ENCODE measurements at regions not wholly inside any gene's neighbourhood (a gene's known extent, or its start where the extent isn't known, plus 50 kb on each side); places are given as distances from the start of the nearest gene placed in this dataset.

DNA sequence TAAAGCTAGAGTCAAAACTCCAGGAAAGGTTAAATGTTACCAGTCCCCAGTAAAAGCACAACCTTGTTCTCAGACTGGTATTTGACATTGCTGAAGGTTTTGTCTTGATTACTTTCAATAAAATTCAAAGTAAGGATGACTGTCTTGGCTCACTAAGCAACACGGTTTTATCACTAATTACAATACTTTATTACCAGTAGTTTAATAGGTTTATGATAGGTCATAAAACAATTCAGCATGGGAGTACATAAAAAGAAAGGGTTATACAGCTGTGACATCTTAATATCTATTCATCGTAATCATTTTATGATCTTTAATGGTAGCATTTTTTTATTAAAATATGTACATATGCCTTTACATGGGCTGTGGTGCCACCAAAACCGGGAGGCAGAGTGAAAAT, 370.7 kb upstream of the IRX2 start:
- H3K4me1 ChIP-seq (ENCODE audit: control insufficient read depth in 3 of 3, insufficient read depth in 2 of 3, low read depth in 1 of 3, low read length in 2 of 3) = peaks cover 0 to 12% (median 0%) of the 10 kb centered on the region in 3 donors
- no peak overlapping the region for H3K4me3 ChIP-seq (ENCODE audit: low read depth in 1 of 3, low read length in 3 of 3)
- peaks cover 6 to 35% (median 11%) of the 10 kb centered on the region in 3 donors for H3K27me3 ChIP-seq (ENCODE audit: control insufficient read depth in 3 of 3, insufficient read depth in 3 of 3, low read length in 3 of 3)
- no peak overlapping the region for H3K27ac ChIP-seq (ENCODE audit: low read depth in 1 of 3, low read length in 2 of 3)
- no peaks in the 10 kb centered on the region for H3K36me3 ChIP-seq (ENCODE audit: control insufficient read depth in 3 of 3, insufficient read depth in 2 of 3, low read depth in 1 of 3, low read length in 3 of 3)
- no peaks in the 10 kb centered on the region for H3K9me3 ChIP-seq (ENCODE audit: control insufficient read depth in 2 of 2, insufficient read depth in 1 of 2, low read depth in 1 of 2, low read length in 1 of 2)
- peak; percentile 23 for FAIRE-seq
- peak; percentile 48 to 71 for DNase-seq
- WGBS, 3 donors = 8 to 23% (median 11%) methylated on average over 3 of the region's 3 CpGs

DNA sequence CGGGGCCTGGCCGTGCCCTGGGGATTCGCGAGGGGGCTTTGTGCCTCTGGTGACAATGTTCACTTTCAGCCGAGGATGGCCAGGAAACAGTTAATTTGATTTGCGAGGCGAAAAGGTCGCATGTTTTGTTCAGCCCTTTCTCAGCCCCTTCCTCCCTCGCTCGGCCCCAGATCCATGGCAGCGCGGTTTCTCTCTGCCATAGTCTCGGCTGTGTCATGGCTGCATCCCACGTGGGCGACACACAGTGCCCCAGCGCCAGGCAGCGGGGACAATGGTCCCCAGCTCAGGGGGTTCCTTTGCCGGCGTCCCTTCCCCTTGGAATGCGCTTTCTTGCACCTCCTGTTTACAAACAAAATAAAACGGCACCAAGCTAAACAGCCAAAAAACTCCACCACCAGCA, 370.3 kb upstream of the IRX2 start:
- peaks cover 6 to 39% (median 13%) of the 10 kb centered on the region in 3 donors for H3K27me3 ChIP-seq (ENCODE audit: control insufficient read depth in 3 of 3, insufficient read depth in 3 of 3, low read length in 3 of 3)
- no peaks in the 10 kb centered on the region for H3K36me3 ChIP-seq (ENCODE audit: control insufficient read depth in 3 of 3, insufficient read depth in 2 of 3, low read depth in 1 of 3, low read length in 3 of 3)
- no peaks in the 10 kb centered on the region for H3K9me3 ChIP-seq (ENCODE audit: control insufficient read depth in 2 of 2, insufficient read depth in 1 of 2, low read depth in 1 of 2, low read length in 1 of 2)
- 6 to 7% (median 7%) methylated on average over 21 of the region's 21 CpGs for WGBS, 3 donors
- FAIRE-seq (no peak), DNase-seq (peak in 1 of 2 donors; percentile 5)
- no peak overlapping the region for H3K27ac ChIP-seq (ENCODE audit: low read depth in 1 of 3, low read length in 2 of 3)
- H3K4me1 ChIP-seq (ENCODE audit: control insufficient read depth in 3 of 3, insufficient read depth in 2 of 3, low read depth in 1 of 3, low read length in 2 of 3) = peaks cover 0 to 12% (median 0%) of the 10 kb centered on the region in 3 donors
- no peak overlapping the region for H3K4me3 ChIP-seq (ENCODE audit: low read depth in 1 of 3, low read length in 3 of 3)

DNA sequence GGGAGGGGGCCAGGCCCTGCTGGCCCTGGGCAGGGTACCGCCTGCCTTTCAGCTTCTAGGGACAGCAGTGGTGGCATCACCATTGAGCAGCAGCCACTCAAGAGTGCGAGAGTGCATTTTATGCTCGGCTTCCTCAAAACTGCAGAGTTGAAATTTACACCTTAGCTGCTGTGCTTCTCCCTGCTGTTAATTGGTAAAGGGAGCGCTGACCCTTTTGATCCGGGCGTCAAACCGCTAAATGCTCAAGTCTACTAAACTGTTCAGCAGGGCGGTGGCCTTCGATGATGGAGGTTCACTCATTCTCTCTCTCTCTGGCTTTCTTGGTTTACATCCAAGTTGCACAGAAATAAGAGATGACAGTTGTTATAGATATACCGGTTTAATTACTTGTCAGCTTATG, 368.6 kb upstream of the IRX2 start:
- no peaks in the 10 kb centered on the region for H3K36me3 ChIP-seq (ENCODE audit: control insufficient read depth in 3 of 3, insufficient read depth in 2 of 3, low read depth in 1 of 3, low read length in 3 of 3)
- FAIRE-seq = no peak
- no peak overlapping the region for H3K4me3 ChIP-seq (ENCODE audit: low read depth in 1 of 3, low read length in 3 of 3)
- H3K4me1 ChIP-seq (ENCODE audit: control insufficient read depth in 3 of 3, insufficient read depth in 2 of 3, low read depth in 1 of 3, low read length in 2 of 3) = peaks cover 0 to 12% (median 0%) of the 10 kb centered on the region in 3 donors
- DNase-seq = no peak
- 51 to 65% (median 56%) methylated on average over 10 of the region's 10 CpGs for WGBS, 3 donors
- no peak overlapping the region for H3K27ac ChIP-seq (ENCODE audit: low read depth in 1 of 3, low read length in 2 of 3)
- no peaks in the 10 kb centered on the region for H3K9me3 ChIP-seq (ENCODE audit: control insufficient read depth in 2 of 2, insufficient read depth in 1 of 2, low read depth in 1 of 2, low read length in 1 of 2)
- peaks cover 4 to 51% (median 17%) of the 10 kb centered on the region in 3 donors for H3K27me3 ChIP-seq (ENCODE audit: control insufficient read depth in 3 of 3, insufficient read depth in 3 of 3, low read length in 3 of 3)

DNA sequence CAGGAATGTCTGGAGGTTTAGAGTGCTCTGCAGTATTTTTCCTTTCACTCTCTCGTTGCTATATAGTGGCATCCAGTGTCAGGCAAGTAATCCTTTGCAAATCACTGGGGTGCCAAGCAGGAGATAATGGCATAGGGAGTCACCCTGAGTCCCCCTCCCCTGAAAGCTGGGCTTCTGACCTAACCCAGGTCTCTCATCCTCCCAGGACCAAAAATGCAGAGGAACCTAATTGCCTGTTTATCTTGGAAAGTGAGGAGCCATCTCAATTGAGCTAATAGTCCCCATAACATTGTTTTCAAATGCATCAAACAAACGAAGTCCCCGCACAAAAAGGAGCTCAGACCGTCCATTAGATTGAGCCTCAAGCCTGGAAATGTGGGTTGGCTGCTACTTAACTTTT, 368.0 kb upstream of the IRX2 start:
- WGBS, 3 donors = 29 to 32% (median 30%) methylated on average over 4 of the region's 4 CpGs
- Histone ChIP-seq H3K4me1 (ENCODE audit: control insufficient read depth in 3 of 3, insufficient read depth in 2 of 3, low read depth in 1 of 3, low read length in 2 of 3) (peaks cover 0 to 12% (median 0%) of the 10 kb centered on the region in 3 donors), H3K27me3 (ENCODE audit: control insufficient read depth in 3 of 3, insufficient read depth in 3 of 3, low read length in 3 of 3) (peaks cover 4 to 48% (median 18%) of the 10 kb centered on the region in 3 donors), H3K4me3 (ENCODE audit: low read depth in 1 of 3, low read length in 3 of 3) (no peak overlapping the region), H3K9me3 (ENCODE audit: control insufficient read depth in 2 of 2, insufficient read depth in 1 of 2, low read depth in 1 of 2, low read length in 1 of 2) (no peaks in the 10 kb centered on the region), H3K36me3 (ENCODE audit: control insufficient read depth in 3 of 3, insufficient read depth in 2 of 3, low read depth in 1 of 3, low read length in 3 of 3) (no peaks in the 10 kb centered on the region), H3K27ac (ENCODE audit: low read depth in 1 of 3, low read length in 2 of 3) (no peak overlapping the region)
- no peak for DNase-seq
- FAIRE-seq = no peak

DNA sequence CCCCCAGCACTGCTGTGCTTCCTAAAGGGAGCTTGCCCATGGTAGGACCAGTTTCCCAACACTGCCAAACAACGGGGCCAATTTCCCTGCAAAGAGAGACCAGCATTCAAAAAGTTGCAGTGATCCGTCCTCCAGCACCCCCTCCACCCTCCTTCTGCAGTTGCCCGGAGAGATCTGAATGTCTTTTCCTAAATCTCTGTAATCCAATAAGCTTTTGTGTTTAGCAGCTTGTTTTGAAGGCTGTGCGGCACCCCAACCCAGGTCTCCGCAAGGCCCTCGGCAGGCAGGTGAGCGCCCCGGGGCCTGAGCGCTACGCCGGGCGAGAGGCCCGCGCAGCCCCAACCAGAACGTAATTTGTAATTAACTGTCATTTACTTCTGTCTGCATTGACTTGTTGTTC, 366.9 kb upstream of the IRX2 start:
- no peak for DNase-seq
- H3K4me1 ChIP-seq (ENCODE audit: control insufficient read depth in 3 of 3, insufficient read depth in 2 of 3, low read depth in 1 of 3, low read length in 2 of 3) = peaks cover 0 to 12% (median 0%) of the 10 kb centered on the region in 3 donors
- H3K36me3 ChIP-seq (ENCODE audit: control insufficient read depth in 3 of 3, insufficient read depth in 2 of 3, low read depth in 1 of 3, low read length in 3 of 3) = no peaks in the 10 kb centered on the region
- peaks cover 4 to 48% (median 21%) of the 10 kb centered on the region in 3 donors for H3K27me3 ChIP-seq (ENCODE audit: control insufficient read depth in 3 of 3, insufficient read depth in 3 of 3, low read length in 3 of 3)
- 45 to 73% (median 49%) methylated on average over 15 of the region's 15 CpGs for WGBS, 3 donors
- H3K4me3 ChIP-seq (ENCODE audit: low read depth in 1 of 3, low read length in 3 of 3) = no peak overlapping the region
- H3K27ac ChIP-seq (ENCODE audit: low read depth in 1 of 3, low read length in 2 of 3) = no peak overlapping the region
- no peaks in the 10 kb centered on the region for H3K9me3 ChIP-seq (ENCODE audit: control insufficient read depth in 2 of 2, insufficient read depth in 1 of 2, low read depth in 1 of 2, low read length in 1 of 2)
- no peak for FAIRE-seq

DNA sequence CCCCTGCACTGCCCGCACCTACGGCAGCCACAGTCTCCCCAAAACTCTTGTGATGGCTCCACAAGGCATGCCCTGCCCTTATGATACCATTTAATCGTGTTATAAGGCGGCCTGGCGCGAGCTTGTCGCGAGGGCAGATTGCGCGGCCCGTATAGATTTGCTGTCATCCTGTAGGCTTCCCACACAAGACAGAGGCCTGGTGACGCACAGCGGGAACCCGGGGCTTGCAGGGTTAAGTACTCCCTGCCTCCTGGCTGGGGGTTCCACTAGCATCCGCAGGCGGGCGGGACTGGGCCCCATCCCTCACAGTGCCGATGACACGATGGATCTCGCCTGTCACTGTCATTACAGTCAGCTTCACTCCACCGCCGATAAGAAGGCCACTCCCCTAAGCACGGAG, 364.9 kb upstream of the IRX2 start:
- FAIRE-seq (no peak), DNase-seq (no peak)
- Histone ChIP-seq H3K9me3 (ENCODE audit: control insufficient read depth in 2 of 2, insufficient read depth in 1 of 2, low read depth in 1 of 2, low read length in 1 of 2) (no peaks in the 10 kb centered on the region), H3K36me3 (ENCODE audit: control insufficient read depth in 3 of 3, insufficient read depth in 2 of 3, low read depth in 1 of 3, low read length in 3 of 3) (no peaks in the 10 kb centered on the region), H3K27me3 (ENCODE audit: control insufficient read depth in 3 of 3, insufficient read depth in 3 of 3, low read length in 3 of 3) (peaks cover 4 to 44% (median 20%) of the 10 kb centered on the region in 3 donors), H3K4me3 (ENCODE audit: low read depth in 1 of 3, low read length in 3 of 3) (no peak overlapping the region), H3K27ac (ENCODE audit: low read depth in 1 of 3, low read length in 2 of 3) (no peak overlapping the region), H3K4me1 (ENCODE audit: control insufficient read depth in 3 of 3, insufficient read depth in 2 of 3, low read depth in 1 of 3, low read length in 2 of 3) (peaks cover 0 to 4% (median 0%) of the 10 kb centered on the region in 3 donors)
- 14 to 25% (median 20%) methylated on average over 23 of the region's 23 CpGs for WGBS, 3 donors

DNA sequence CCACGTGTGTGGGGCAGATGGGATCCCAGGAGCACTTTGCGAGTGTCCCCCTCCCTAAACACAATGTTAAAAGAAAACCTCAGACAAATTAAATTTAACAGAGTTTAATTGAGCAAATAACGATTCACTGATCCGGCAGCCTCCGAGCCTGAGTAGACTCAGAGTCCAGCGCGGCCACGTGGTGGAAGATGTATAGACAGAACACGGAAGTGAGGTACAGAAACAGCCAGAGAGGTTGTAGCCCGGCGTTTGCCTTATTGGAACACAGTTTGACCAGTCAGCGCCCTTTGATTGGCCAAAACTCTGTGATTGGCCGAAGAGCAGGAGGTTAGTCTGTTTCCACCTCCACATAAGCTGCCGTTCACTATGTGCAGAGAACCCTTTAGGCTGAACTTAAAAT, 363.0 kb upstream of the IRX2 start:
- Histone ChIP-seq H3K36me3 (ENCODE audit: control insufficient read depth in 3 of 3, insufficient read depth in 2 of 3, low read depth in 1 of 3, low read length in 3 of 3) (no peaks in the 10 kb centered on the region), H3K4me3 (ENCODE audit: low read depth in 1 of 3, low read length in 3 of 3) (no peak overlapping the region), H3K27ac (ENCODE audit: low read depth in 1 of 3, low read length in 2 of 3) (no peak overlapping the region), H3K27me3 (ENCODE audit: control insufficient read depth in 3 of 3, insufficient read depth in 3 of 3, low read length in 3 of 3) (peaks cover 0 to 34% (median 17%) of the 10 kb centered on the region in 3 donors), H3K4me1 (ENCODE audit: control insufficient read depth in 3 of 3, insufficient read depth in 2 of 3, low read depth in 1 of 3, low read length in 2 of 3) (no peaks in the 10 kb centered on the region), H3K9me3 (ENCODE audit: control insufficient read depth in 2 of 2, insufficient read depth in 1 of 2, low read depth in 1 of 2, low read length in 1 of 2) (no peaks in the 10 kb centered on the region)
- DNase-seq (no peak), FAIRE-seq (no peak)
- 89 to 94% (median 93%) methylated on average over 14 of the region's 14 CpGs for WGBS, 3 donors

DNA sequence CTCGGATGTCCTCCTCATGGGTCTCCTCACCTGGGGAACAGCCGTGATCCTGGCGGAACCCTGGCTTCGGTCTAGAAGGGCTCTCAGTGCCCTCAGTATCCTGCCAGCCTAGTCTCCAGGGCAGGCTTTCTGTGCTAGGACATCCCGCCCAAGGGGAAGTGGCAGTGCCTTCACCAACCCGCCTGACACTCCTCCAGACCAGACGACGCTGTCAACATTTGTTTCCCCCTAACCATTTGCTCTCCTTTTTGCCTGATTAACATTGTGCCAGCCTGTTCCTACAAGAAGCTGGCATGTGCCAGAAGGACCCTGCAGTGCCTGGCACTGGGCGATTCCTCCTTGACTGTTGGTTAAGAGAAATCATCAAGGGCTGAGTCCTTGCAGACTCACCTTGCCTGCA, 358.9 kb upstream of the IRX2 start:
- peaks cover 0 to 19% (median 8%) of the 10 kb centered on the region in 3 donors for H3K27me3 ChIP-seq (ENCODE audit: control insufficient read depth in 3 of 3, insufficient read depth in 3 of 3, low read length in 3 of 3)
- H3K4me3 ChIP-seq (ENCODE audit: low read depth in 1 of 3, low read length in 3 of 3) = no peak overlapping the region
- FAIRE-seq (no peak), DNase-seq (no peak)
- H3K4me1 ChIP-seq (ENCODE audit: control insufficient read depth in 3 of 3, insufficient read depth in 2 of 3, low read depth in 1 of 3, low read length in 2 of 3) = no peaks in the 10 kb centered on the region
- no peaks in the 10 kb centered on the region for H3K9me3 ChIP-seq (ENCODE audit: control insufficient read depth in 2 of 2, insufficient read depth in 1 of 2, low read depth in 1 of 2, low read length in 1 of 2)
- no peak overlapping the region for H3K27ac ChIP-seq (ENCODE audit: low read depth in 1 of 3, low read length in 2 of 3)
- H3K36me3 ChIP-seq (ENCODE audit: control insufficient read depth in 3 of 3, insufficient read depth in 2 of 3, low read depth in 1 of 3, low read length in 3 of 3) = no peaks in the 10 kb centered on the region
- WGBS, 3 donors = 85 to 86% (median 86%) methylated on average over 9 of the region's 9 CpGs

DNA sequence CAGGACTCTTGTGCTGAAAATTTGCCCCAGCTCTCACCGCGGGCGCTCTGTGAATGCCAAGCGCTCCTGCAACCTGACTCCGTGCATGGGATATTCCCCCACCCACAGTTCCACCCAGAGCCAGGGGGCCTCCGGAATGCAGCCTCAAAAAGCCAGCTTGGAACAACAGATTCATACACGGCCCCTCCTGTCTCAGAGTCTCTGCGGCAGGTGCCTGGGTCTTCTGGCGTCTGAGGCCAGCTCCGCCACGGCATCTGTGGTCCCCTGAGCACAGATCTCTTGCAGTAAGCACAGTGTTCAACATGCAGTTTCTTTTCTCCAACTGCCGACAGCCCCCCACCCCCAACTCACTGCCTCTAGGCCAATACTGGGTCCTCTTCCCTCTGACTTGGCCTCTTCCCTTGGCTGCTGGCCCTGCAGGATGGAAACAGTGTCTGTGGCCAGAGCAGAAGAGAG, 355.7 kb upstream of the IRX2 start:
- Histone ChIP-seq H3K27ac (ENCODE audit: low read depth in 1 of 3, low read length in 2 of 3) (no peak overlapping the region), H3K4me1 (ENCODE audit: control insufficient read depth in 3 of 3, insufficient read depth in 2 of 3, low read depth in 1 of 3, low read length in 2 of 3) (no peaks in the 10 kb centered on the region), H3K36me3 (ENCODE audit: control insufficient read depth in 3 of 3, insufficient read depth in 2 of 3, low read depth in 1 of 3, low read length in 3 of 3) (no peaks in the 10 kb centered on the region), H3K4me3 (ENCODE audit: low read depth in 1 of 3, low read length in 3 of 3) (no peak overlapping the region), H3K27me3 (ENCODE audit: control insufficient read depth in 3 of 3, insufficient read depth in 3 of 3, low read length in 3 of 3) (peaks cover 0 to 42% (median 5%) of the 10 kb centered on the region in 3 donors), H3K9me3 (ENCODE audit: control insufficient read depth in 2 of 2, insufficient read depth in 1 of 2, low read depth in 1 of 2, low read length in 1 of 2) (no peaks in the 10 kb centered on the region)
- 44 to 60% (median 52%) methylated on average over 12 of the region's 12 CpGs for WGBS, 3 donors
- FAIRE-seq (no peak), DNase-seq (no peak)

All from small intestine (tissue), 7 donors.